Endothelial cell of umbilical vein (primary cell): ENCODE measurements at regions not wholly inside any gene's neighbourhood (a gene's known extent, or its start where the extent isn't known, plus 50 kb on each side); places are given as distances from the start of the nearest gene placed in this dataset.

Source experiments
- BruUV-seq: library from RNA; stranded (reverse); fragments of 400-500 nt; replicated peaks from 2 replicates; lab custom pipeline; 2021; lab: Mats Ljungman, UMichigan
- CTCF ChIA-PET: fragments of 300-600, 350-600 bp; sonication (Branson Sonifier 250); formaldehyde crosslinking; loops from one replicate; lab custom pipeline; 2021; ENCODE audit warnings: antibody characterized with exemption, inconsistent platforms; lab: Charles Lee
- POLR2A ChIA-PET: fragments of 300-600, 350-600 bp; sonication (Branson Sonifier 250); formaldehyde crosslinking; loops from one replicate; lab custom pipeline; 2021; ENCODE audit warnings: antibody characterized with exemption, inconsistent platforms; lab: Charles Lee
- DNase-seq: peaks from one replicate; pipeline ENCODE4 v3.0.0-alpha.2; 2011; ENCODE audit warnings: low read depth, low spot score
- FAIRE-seq: peaks from 2 replicates; lab custom pipeline; 2011; peaks lifted over from hg19 to GRCh38; lab: Jason Lieb, UNC
- H2AFZ ChIP-seq: 2 replicates; pipeline ENCODE4 v1.6.0; 2012; ENCODE audit warnings: low read depth, low read length, control low read depth, inconsistent platforms
- H3K27ac ChIP-seq: 2 replicates; pipeline ENCODE4 v1.5.1; 2011; ENCODE audit warnings: low read depth, mild to moderate bottlenecking, control low read depth, low read length, moderate library complexity; ENCODE audit not compliant: insufficient read depth
- H3K27me3 ChIP-seq, 2 experiments: 2 replicates each; pipeline versions ENCODE4 v1.6.0 to v1.6.1; 2011; ENCODE audit warnings: low read length in 2 of 2, mixed read lengths in 1 of 2; ENCODE audit not compliant: control insufficient read depth in 2 of 2, insufficient read depth in 2 of 2
- H3K36me3 ChIP-seq, 2 experiments: 2 replicates in 1 of 2; 3 replicates in 1 of 2; pipeline ENCODE4 v1.5.1; 2011; ENCODE audit warnings: low read length in 2 of 2, mild to moderate bottlenecking in 1 of 2, moderate library complexity in 1 of 2; ENCODE audit not compliant: control insufficient read depth in 2 of 2, insufficient read depth in 2 of 2; ENCODE audit errors: extremely low read depth in 1 of 2
- H3K4me1 ChIP-seq: 3 replicates; pipeline ENCODE4 v1.5.1; 2011; ENCODE audit warnings: mild to moderate bottlenecking, low read length; ENCODE audit not compliant: control insufficient read depth, insufficient read depth; ENCODE audit errors: extremely low read depth
- H3K4me2 ChIP-seq: 2 replicates; pipeline ENCODE4 v1.6.1; 2011; ENCODE audit warnings: low read length, control low read depth, mixed read lengths; ENCODE audit not compliant: insufficient read depth
- H3K4me3 ChIP-seq, 3 experiments: fragments of 200-600 bp in 1 of 3; sonication (generic), shearing (Covaris generic) in 1 of 3; replicated peaks in 1 of 3; 2 replicates each; pipeline ENCODE4 v1.5.1; 2011 to 2016; ENCODE audit warnings: control low read depth in 3 of 3, low read length in 3 of 3, mild to moderate bottlenecking in 2 of 3, inconsistent platforms in 1 of 3, low read depth in 1 of 3, moderate library complexity in 1 of 3; ENCODE audit not compliant: insufficient read depth in 1 of 3
- H3K79me2 ChIP-seq: 2 replicates; pipeline ENCODE4 v1.6.0; 2012; ENCODE audit warnings: low read length, inconsistent platforms; ENCODE audit not compliant: control insufficient read depth, insufficient read depth
- H3K9ac ChIP-seq: replicated peaks from 2 replicates; pipeline ENCODE3; 2011; ENCODE audit warnings: low read length, control low read depth; ENCODE audit not compliant: insufficient read depth; ENCODE audit errors: extremely low read depth
- H3K9me1 ChIP-seq: replicated peaks from 3 replicates; pipeline ENCODE4 v1.6.0; 2011; ENCODE audit warnings: mild to moderate bottlenecking, low read length; ENCODE audit not compliant: control insufficient read depth, insufficient read depth; ENCODE audit errors: extremely low read depth
- H3K9me3 ChIP-seq: replicated peaks from 2 replicates; pipeline ENCODE4 v1.5.1; 2012; ENCODE audit warnings: low read length, inconsistent platforms; ENCODE audit not compliant: control insufficient read depth, insufficient read depth
- H4K20me1 ChIP-seq: replicated peaks from 2 replicates; pipeline ENCODE3; 2011; ENCODE audit warnings: mild to moderate bottlenecking, low read length; ENCODE audit not compliant: control insufficient read depth, insufficient read depth; ENCODE audit errors: extremely low read depth
- CTCF ChIP-seq, 2 donors: IDR thresholded peaks; 1 replicate in 1 of 2; 2 replicates in 1 of 2; pipeline ENCODE4 v1.5.1; 2011; ENCODE audit warnings: low read length in 2 of 2, mild to moderate bottlenecking in 2 of 2, moderate library complexity in 2 of 2, control low read depth in 1 of 2, inconsistent platforms in 1 of 2, low read depth in 1 of 2; ENCODE audit not compliant: insufficient read depth in 1 of 2; ENCODE audit errors: extremely low read depth in 1 of 2
- EZH2 ChIP-seq: IDR thresholded peaks from 2 replicates; pipeline ENCODE4 v1.6.1; 2012; ENCODE audit warnings: borderline replicate concordance, low read depth, mild to moderate bottlenecking, moderate library complexity, low read length, inconsistent platforms; ENCODE audit not compliant: severe bottlenecking
- FOS ChIP-seq: IDR thresholded peaks from 2 replicates; pipeline ENCODE4 v1.6.1; 2011; ENCODE audit warnings: mild to moderate bottlenecking, low read length, moderate library complexity, borderline replicate concordance; ENCODE audit not compliant: insufficient read depth
- GATA2 ChIP-seq: IDR thresholded peaks from 2 replicates; pipeline ENCODE4 v1.7.0; 2011; ENCODE audit warnings: low read depth, mild to moderate bottlenecking, moderate library complexity, mixed read lengths, low read length; ENCODE audit not compliant: insufficient read length, insufficient read depth
- JUN ChIP-seq: IDR thresholded peaks from 2 replicates; pipeline ENCODE4 v1.6.1; 2011; ENCODE audit warnings: borderline replicate concordance, low read depth; ENCODE audit not compliant: insufficient read length, insufficient read depth
- MAX ChIP-seq: IDR thresholded peaks from 2 replicates; pipeline ENCODE4 v1.6.1; 2011; ENCODE audit not compliant: insufficient read depth, insufficient read length
- MYC ChIP-seq: IDR thresholded peaks from one replicate; pipeline ENCODE4 v1.6.1; 2011; ENCODE audit warnings: mild to moderate bottlenecking, low read depth, low read length
- POLR2A ChIP-seq: IDR thresholded peaks from 2 replicates; pipeline ENCODE4 v1.6.1; 2012; ENCODE audit warnings: low read depth, mild to moderate bottlenecking, control low read depth, low read length
- POLR2AphosphoS5 ChIP-seq: IDR thresholded peaks from 2 replicates; pipeline ENCODE4 v1.6.1; 2012; ENCODE audit warnings: low read depth, mild to moderate bottlenecking, control low read depth, low read length, moderate library complexity; ENCODE audit not compliant: insufficient read depth
- dilution Hi-C: fragments of 300-500 bp; cut with MboI; formaldehyde crosslinking; loops from one replicate; pipeline ENCODE4 v1.15.0; 2019; ENCODE audit warnings: low sequenced_read_pairs; ENCODE audit not compliant: extremely low pct_ligation_motif_present
- intact Hi-C: fragments of 100-400 bp; cut with micrococcal nuclease; formaldehyde crosslinking; loops from one replicate; pipeline ENCODE4 v1.10.0; 2022

- no peaks in the 10 kb centered on the region for H3K9me1 ChIP-seq
- no peaks in the 10 kb centered on the region for H3K79me2 ChIP-seq
- H2AFZ ChIP-seq = peak overlapping the region; percentile 79
- TF ChIP-seq FOS (no peak), POLR2A (no peak), POLR2AphosphoS5 (no peak), MAX (no peak), CTCF (IDR thresholded peaks at IDR 0.05; ENCODE audit: extremely low read depth in 1 of 2, insufficient read depth in 1 of 2, low read depth in 1 of 2, low read length in 2 of 2) (no peak), MYC (no peak), JUN (no peak), EZH2 (no peak), GATA2 (no peak)
- ChIA-PET CTCF (no interaction called here), POLR2A (no interaction called here)
- H3K4me2 ChIP-seq = no peak overlapping the region
- H3K4me1 ChIP-seq = peaks cover 7% of the 10 kb centered on the region
- H3K36me3 ChIP-seq = no peaks in the 10 kb centered on the region
- BruUV-seq = no TSS peak
- H3K9ac ChIP-seq = no peak overlapping the region
- FAIRE-seq (peak; percentile 76), DNase-seq (peak; percentile 61)
- no peaks in the 10 kb centered on the region for H3K27me3 ChIP-seq
- peak overlapping the region; percentile 32 for H3K27ac ChIP-seq
- intact Hi-C loops (no loop called here), dilution Hi-C loops (no loop called here)
- H3K9me3 ChIP-seq = no peaks in the 10 kb centered on the region
- H3K4me3 ChIP-seq = no peak overlapping the region
- H4K20me1 ChIP-seq = no peaks in the 10 kb centered on the region
Observed at GRCh38 chr6:140684776-140685550, 1310.5 kb upstream of the CITED2 start.
